Erythroblast (primary cell): ENCODE measurements at regions not wholly inside any gene's neighbourhood (a gene's known extent, or its start where the extent isn't known, plus 50 kb on each side); places are given as distances from the start of the nearest gene placed in this dataset.

Experiments used
- GATA1 ChIP-seq: IDR thresholded peaks from 2 replicates; pipeline ENCODE4 v1.6.1; 2011; ENCODE audit warnings: low read depth, mild to moderate bottlenecking, control low read depth, low read length, moderate library complexity
- POLR2A ChIP-seq: IDR thresholded peaks from 2 replicates; pipeline ENCODE4 v1.6.1; 2011; ENCODE audit warnings: mild to moderate bottlenecking, low read length

GRCh38 chr20:51100617-51101016 lies 77.7 kb upstream of the KCNG1 start:
- no peak for TF ChIP-seq POLR2A
- TF ChIP-seq GATA1, result no peak
